Small intestine (tissue), 7 donors: ENCODE measurements at regions not wholly inside any gene's neighbourhood (a gene's known extent, or its start where the extent isn't known, plus 50 kb on each side); places are given as distances from the start of the nearest gene placed in this dataset.
A peak's percentile ranks its signal among the peaks of the same experiment; 100 is the strongest.

Experiments
- DNase-seq, 2 donors: peaks; one replicate each; pipeline versions ENCODE4 v3.0.0 to v3.0.0-alpha.2; 2013
- FAIRE-seq: peaks from 2 replicates; lab custom pipeline; 2012; peaks lifted over from hg19 to GRCh38; lab: Jason Lieb, UNC
- H3K27ac ChIP-seq, 3 donors: one replicate each; pipeline ENCODE4 v1.5.1; 2013; ENCODE audit warnings: low read length in 2 of 3, mild to moderate bottlenecking in 2 of 3, control low read depth in 1 of 3, inconsistent platforms in 1 of 3, low read depth in 1 of 3, moderate library complexity in 1 of 3
- H3K27me3 ChIP-seq, 3 donors: one replicate each; pipeline ENCODE4 v1.6.1; 2013; ENCODE audit warnings: low read length in 3 of 3, inconsistent platforms in 1 of 3; ENCODE audit not compliant: control insufficient read depth in 3 of 3, insufficient read depth in 3 of 3
- H3K36me3 ChIP-seq, 3 donors: one replicate each; pipeline ENCODE4 v1.6.1; 2013; ENCODE audit warnings: low read length in 3 of 3, inconsistent platforms in 1 of 3, low read depth in 1 of 3, mild to moderate bottlenecking in 1 of 3, moderate library complexity in 1 of 3; ENCODE audit not compliant: control insufficient read depth in 3 of 3, insufficient read depth in 2 of 3
- H3K4me1 ChIP-seq, 3 donors: one replicate each; pipeline ENCODE4 v1.6.1; 2013; ENCODE audit warnings: low read length in 2 of 3, inconsistent platforms in 1 of 3, low read depth in 1 of 3, mild to moderate bottlenecking in 1 of 3, moderate library complexity in 1 of 3; ENCODE audit not compliant: control insufficient read depth in 3 of 3, insufficient read depth in 2 of 3
- H3K4me3 ChIP-seq, 3 donors: one replicate each; pipeline ENCODE4 v1.5.1; 2013; ENCODE audit warnings: low read length in 3 of 3, control low read depth in 1 of 3, inconsistent platforms in 1 of 3, low read depth in 1 of 3, mild to moderate bottlenecking in 1 of 3, moderate library complexity in 1 of 3
- H3K9me3 ChIP-seq, 2 donors: one replicate each; pipeline ENCODE4 v1.6.1; 2013; ENCODE audit warnings: low read depth in 1 of 2, low read length in 1 of 2; ENCODE audit not compliant: control insufficient read depth in 2 of 2, insufficient read depth in 1 of 2
- WGBS, 3 donors: extraction: QIAGEN DNeasy Blood & Tissue Kit; methylation state at CpG; one replicate each; pipeline ENCODE4 v1.1.7; 2013; 5-methylcytosine and 5-hydroxymethylcytosine counted together
- donor health status: healthy with polysubstance abuse.
- donor health status: control.
- donor health status: control.
- donor health status: Bipolar disorder and iron deficiency.
- donor health status: healthy.

GRCh38 chr22:48340727-48341709 lies 1486.7 kb downstream of the BRD1 start:
- no peaks in the 10 kb centered on the region for H3K4me1 ChIP-seq
- FAIRE-seq (no peak), DNase-seq (peak in 1 of 2 donors; percentile 19)
- H3K36me3 ChIP-seq: no peaks in the 10 kb centered on the region
- WGBS, 3 donors: 30 to 32% (median 30%) methylated on average over 27 to 29 of the region's 29 CpGs
- H3K27ac ChIP-seq: no peak overlapping the region
- H3K4me3 ChIP-seq: no peak overlapping the region
- no peaks in the 10 kb centered on the region for H3K9me3 ChIP-seq
- H3K27me3 ChIP-seq: peaks cover 0 to 9% (median 0%) of the 10 kb centered on the region in 3 donors

- no peak overlapping the region for H3K4me3 ChIP-seq
- no peaks in the 10 kb centered on the region for H3K9me3 ChIP-seq
- no peak overlapping the region for H3K27ac ChIP-seq
- H3K27me3 ChIP-seq: peaks cover 0 to 9% (median 0%) of the 10 kb centered on the region in 3 donors
- no peaks in the 10 kb centered on the region for H3K36me3 ChIP-seq
- DNase-seq (no peak), FAIRE-seq (no peak)
- H3K4me1 ChIP-seq: no peaks in the 10 kb centered on the region
- 73 to 81% (median 80%) methylated on average over 8 to 10 of the region's 10 CpGs for WGBS, 3 donors
Observed at GRCh38 chr22:48340191-48340590, 1487.5 kb downstream of the BRD1 start.

DNA sequence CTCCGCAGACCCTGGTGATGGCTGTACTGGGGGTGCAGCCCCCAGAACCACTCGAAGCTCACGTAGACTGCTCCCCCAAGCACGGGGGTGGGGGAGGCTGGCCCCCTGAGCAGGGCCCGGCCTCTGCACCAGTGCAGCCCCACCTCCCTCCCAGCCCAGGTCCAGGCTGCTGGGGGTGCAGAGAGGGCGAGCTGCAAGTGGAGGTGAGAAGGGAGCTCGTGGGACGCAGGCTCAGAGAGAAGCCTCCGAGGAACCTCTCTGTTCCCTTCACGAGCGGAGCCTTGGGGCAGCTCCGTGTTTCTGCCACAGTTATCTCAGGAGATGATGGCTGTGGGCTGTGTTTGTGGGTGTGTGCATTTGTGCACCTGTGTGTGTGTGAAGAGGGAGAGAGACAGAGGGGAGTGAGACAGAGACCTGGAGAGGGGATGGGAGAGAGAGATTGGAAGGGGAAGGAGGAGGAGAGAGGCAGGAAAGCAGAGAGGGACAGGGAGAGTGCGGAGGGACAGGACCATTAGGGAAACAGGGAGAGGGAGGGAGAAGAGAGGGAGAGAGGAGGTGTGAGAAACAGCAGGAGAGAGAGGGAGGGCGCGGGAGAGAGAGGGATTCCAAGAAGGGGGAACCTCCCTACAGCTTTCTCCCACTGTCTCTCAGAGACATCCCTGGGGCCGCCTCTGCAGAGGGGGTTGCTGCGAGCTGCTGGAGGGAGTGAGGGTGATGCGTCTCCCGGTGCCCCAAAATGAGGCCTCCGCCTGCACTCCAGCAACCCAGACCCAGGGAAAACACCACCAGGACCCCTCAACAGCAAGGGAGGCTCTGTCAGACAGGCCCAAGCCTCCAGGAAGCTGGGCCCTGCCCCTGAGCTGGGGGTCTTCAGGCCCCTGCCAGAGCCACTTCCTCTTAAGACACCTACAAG lies 1488.6 kb downstream of the BRD1 start:
- FAIRE-seq: no peak
- 73 to 76% (median 75%) methylated on average over 18 to 20 of the region's 20 CpGs for WGBS, 3 donors
- Histone ChIP-seq H3K4me1 (no peaks in the 10 kb centered on the region), H3K27me3 (peaks cover 0 to 9% (median 0%) of the 10 kb centered on the region in 3 donors), H3K4me3 (no peak overlapping the region), H3K9me3 (no peaks in the 10 kb centered on the region), H3K27ac (no peak overlapping the region), H3K36me3 (no peaks in the 10 kb centered on the region)
- no peak for DNase-seq

GRCh38 chr22:48337957-48338792 lies 1489.5 kb downstream of the BRD1 start:
- H3K4me1 ChIP-seq: no peaks in the 10 kb centered on the region
- FAIRE-seq: no peak
- H3K4me3 ChIP-seq: no peak overlapping the region
- DNase-seq: no peak
- peaks cover 0 to 9% (median 0%) of the 10 kb centered on the region in 3 donors for H3K27me3 ChIP-seq
- no peaks in the 10 kb centered on the region for H3K9me3 ChIP-seq
- WGBS, 3 donors: 71 to 83% (median 76%) methylated on average over 16 to 17 of the region's 17 CpGs
- no peaks in the 10 kb centered on the region for H3K36me3 ChIP-seq
- no peak overlapping the region for H3K27ac ChIP-seq

- no peak for FAIRE-seq
- no peaks in the 10 kb centered on the region for H3K9me3 ChIP-seq
- H3K27me3 ChIP-seq: peaks cover 0 to 9% (median 0%) of the 10 kb centered on the region in 3 donors
- DNase-seq: no peak
- H3K4me3 ChIP-seq: no peak overlapping the region
- no peaks in the 10 kb centered on the region for H3K4me1 ChIP-seq
- no peak overlapping the region for H3K27ac ChIP-seq
- H3K36me3 ChIP-seq: no peaks in the 10 kb centered on the region
- WGBS, 3 donors: 77 to 87% (median 78%) methylated on average over 7 of the region's 7 CpGs
Observed at GRCh38 chr22:48336339-48337060, 1491.2 kb downstream of the BRD1 start.

DNA sequence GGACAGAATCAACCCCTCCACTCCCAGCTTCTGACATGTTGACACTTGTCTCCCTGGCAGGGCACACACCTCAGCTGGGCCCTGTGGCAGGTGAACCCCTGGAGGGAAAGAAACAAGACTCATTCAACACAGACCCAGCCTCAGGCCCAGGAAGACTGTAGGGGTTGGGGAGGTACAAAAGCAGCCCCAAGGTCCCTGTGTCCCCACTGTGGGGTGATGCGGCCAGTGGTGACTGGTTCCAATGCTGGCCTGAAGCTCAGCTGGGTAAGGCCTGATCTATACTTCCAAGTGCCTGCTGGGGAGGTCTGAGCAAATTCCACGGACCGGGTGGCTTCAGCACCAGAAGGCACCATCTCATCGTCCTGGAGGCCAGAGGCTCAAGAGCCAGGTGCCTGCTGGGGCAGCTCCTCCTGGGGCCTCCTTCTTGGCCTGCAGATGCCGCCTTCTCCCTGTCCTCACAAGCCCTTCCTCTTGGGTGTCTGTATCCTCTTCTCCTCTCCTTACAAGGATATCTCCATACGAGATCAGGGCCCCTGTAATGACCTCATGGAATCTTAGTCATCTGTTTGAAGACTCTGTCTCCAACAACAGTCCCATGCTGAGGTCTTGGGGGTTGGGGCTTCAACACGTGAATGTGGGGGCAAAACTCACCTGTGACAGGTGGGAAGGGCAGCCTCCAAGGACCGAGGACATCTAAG lies 1492.1 kb downstream of the BRD1 start:
- H3K9me3 ChIP-seq: no peaks in the 10 kb centered on the region
- H3K4me3 ChIP-seq: no peak overlapping the region
- H3K27ac ChIP-seq: no peak overlapping the region
- H3K36me3 ChIP-seq: no peaks in the 10 kb centered on the region
- peak in 1 of 2 donors; percentile 32 for DNase-seq
- no peak for FAIRE-seq
- no peaks in the 10 kb centered on the region for H3K4me1 ChIP-seq
- WGBS, 3 donors: 64 to 75% (median 65%) methylated on average over 8 of the region's 8 CpGs
- H3K27me3 ChIP-seq: peaks cover 0 to 3% (median 0%) of the 10 kb centered on the region in 3 donors

- no peaks in the 10 kb centered on the region for H3K4me1 ChIP-seq
- peaks cover 0 to 3% (median 0%) of the 10 kb centered on the region in 3 donors for H3K27me3 ChIP-seq
- no peaks in the 10 kb centered on the region for H3K36me3 ChIP-seq
- no peak for DNase-seq
- H3K27ac ChIP-seq: no peak overlapping the region
- no peaks in the 10 kb centered on the region for H3K9me3 ChIP-seq
- 82 to 88% (median 85%) methylated on average over 10 of the region's 10 CpGs for WGBS, 3 donors
- no peak for FAIRE-seq
- no peak overlapping the region for H3K4me3 ChIP-seq
Observed at GRCh38 chr22:48334971-48335370, 1492.7 kb downstream of the BRD1 start.
